HG03039 (cell line): ENCODE measurements at regions not wholly inside any gene's neighbourhood (a gene's known extent, or its start where the extent isn't known, plus 50 kb on each side); places are given as distances from the start of the nearest gene placed in this dataset.
A peak's percentile ranks its signal among the peaks of the same experiment; 100 is the strongest.
"Not testable (repeated sequence)": the region's sequence is repeated elsewhere in the genome, so short reads cannot be mapped to it uniquely, and the experiment has no call there.

Experiments used
- ATAC-seq: cut with Tn5 transposase; IDR thresholded peaks from one replicate; pipeline ENCODE4 v1.9.1; 2021; ENCODE audit warnings: mild to moderate bottlenecking, moderate library complexity; ENCODE audit not compliant: unreplicated experiment

DNA sequence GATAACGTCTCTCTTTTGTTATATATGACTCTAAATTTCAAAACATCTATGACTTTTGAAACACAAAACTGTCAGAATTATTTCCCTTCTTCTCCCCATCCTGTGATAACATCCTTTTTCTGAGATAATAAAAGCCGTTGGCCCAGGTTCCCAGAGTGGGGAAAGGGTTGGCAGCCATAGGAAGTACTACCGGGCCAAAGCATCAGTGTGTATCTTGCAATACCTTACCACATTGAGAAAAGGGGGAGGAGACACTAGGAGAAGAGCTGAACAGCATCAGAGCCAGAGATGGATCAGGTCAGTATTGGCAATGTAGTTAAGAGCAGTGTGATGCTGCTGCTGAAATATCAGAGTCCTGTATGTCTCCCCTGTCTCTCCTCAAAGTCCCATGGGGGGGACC, 210.0 kb upstream of the PROK2 start:
- no peak for ATAC-seq

DNA sequence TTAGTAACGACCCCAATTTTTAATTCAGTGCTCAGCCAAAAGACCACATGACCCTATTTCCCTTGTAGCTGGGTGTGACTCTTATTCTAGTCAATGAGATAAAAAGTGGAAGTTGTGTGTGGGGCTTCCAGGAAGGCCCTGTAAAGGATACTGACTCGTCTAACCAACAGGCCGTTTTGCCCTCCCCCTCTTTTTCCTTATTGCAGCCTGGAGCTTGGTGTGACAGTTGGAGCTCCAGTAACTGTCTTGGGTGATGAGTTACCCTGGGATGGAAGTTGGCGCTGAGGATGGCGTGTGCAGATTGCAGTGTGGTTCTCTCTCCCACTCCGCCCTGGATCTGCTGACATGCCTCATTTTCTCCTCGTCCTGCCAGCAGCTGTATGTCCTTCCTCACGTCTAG, 209.3 kb upstream of the PROK2 start:
- ATAC-seq, result no peak

DNA sequence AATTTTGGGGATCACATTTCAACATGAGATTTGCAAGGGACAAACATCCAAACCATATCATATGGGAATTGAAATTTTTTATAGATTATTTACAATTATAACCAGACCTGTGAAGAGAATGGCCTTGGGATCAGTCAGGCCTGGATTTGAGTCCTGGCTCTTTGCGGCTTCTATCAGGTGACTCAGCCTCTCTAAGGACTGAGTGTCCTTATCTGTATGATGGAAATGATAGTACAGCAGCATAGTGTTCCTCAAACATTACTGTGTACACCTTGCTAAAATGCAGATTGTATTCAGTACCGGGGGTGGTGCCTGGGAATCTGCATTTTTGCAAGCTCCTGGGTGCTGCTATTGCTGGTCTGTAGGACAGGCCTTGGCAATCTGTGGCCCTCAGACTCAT, 206.7 kb upstream of the PROK2 start:
- no peak for ATAC-seq

DNA sequence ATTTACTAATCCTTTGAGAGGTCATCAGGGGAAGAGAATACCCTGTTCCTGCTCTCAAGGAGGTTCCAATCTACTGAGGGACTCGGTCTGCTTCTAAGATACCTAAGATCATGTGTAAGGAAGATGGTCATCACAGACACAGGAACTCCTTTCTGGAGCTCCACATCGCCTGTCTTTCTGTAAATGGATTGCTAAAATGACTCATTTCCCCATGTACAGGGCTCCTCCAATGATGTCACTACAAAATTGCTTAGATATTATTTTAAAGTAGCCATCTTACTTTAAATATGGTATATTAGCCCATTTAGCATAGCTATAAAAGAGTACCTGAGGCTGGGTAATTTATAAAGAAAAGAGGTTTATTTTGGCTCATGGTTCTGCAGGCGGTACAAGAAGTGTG, 206.1 kb upstream of the PROK2 start:
- ATAC-seq, result no peak

DNA sequence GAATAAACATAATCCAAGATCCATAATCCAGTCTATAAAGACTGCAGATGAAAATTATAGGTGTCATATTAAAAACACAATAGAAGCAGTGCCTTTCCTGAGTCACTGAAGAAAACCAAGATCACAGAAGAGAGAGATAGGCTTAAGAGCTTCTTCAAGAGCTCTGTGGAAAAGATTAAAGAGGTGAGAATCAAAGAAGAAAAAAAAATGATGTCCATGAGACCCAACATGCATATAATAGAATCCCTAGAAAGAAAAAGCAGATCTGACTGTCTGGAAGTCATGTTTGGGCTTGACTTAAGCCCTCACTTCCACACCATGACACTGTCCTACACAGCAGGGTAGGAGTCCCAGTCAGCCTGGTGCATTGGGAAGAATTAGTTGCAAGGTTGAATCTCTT, 205.6 kb upstream of the PROK2 start:
- no peak for ATAC-seq

DNA sequence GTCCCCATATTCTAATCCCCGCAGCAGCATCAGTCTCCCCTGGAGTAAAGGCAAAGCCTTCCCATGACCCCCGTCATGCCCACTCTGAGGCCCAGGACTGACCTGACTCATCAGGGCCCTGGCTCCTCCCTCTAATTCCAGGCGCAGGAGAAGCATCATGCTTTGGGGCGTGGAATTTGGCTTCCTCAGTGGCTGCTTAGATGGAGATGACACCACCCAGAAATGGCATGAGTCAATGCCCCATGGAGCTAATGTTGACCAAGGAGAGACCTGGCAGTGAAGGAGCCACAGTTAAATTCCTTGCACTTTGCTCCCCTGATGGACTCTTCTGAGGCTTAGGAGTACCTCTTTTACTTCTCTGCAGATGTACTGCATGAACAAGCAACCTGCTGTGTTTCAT, 204.2 kb upstream of the PROK2 start:
- ATAC-seq, result no peak

DNA sequence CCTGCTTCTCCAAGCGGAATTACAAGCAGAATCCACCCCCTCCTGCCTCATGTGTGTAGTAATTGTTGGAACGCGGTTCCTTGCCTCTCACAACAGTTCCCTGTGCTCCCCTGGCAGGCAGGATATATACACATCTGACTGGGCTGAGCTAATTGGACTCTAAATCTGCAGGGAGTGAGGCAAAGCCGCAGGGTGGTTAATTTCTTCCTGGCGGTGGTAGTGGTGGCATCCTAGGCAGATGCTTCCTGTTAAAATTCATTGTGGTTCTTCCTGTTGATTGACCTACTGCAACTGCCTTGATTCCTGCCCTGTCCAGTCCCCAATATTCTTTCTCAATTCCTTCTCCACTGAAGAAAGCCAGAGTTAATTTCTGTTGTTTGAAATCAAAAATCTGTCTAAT, 202.9 kb upstream of the PROK2 start:
- no peak for ATAC-seq

DNA sequence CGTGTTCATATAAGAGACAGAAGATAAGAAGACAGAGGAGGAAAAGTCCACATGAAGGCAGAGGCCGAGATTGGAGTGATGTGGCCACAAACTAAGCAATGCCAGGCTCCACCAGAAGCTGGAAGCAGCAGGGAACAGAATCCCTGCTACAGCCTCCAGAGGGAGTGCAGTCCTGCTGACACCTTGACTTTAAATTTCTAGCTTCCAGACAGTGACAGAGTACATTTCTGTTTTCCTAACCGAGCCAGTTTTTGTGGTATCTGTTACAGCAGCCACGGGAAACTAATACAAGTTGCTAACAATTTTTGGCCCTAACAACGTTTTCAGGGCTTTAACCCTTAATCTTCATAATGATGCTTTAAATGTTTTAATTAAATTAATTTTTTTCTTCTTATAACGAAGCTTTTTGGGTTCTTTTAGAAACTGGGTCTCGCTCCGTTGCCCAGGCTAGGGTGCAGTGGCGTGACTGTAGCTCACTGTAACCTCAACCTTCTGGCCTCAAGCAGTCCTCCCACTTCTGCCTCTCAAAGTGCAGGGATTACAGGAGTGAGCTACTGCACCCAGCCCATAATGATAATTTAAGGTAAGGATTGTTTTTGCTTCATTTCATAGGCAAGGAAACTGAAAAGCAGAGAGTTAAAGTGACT, 202.3 kb upstream of the PROK2 start:
- ATAC-seq, result no peak

DNA sequence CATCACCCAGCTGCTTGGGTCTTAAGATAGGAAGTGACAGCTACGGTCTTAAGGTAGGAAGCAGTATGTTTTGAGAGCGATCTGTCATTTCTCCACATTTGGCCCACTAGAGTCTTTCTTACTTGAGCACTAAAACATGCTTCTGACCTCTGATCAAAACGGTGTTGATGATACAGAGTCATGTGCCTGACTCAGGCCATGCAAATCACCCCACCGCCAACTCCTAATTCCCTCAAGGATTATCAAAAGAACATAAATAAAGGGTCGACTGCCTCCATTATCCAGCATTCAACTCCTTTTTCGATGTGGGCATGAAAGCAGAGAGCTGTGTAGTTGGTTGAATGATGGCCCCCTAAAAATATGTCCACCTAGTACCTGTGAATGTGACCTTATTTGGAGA, 201.7 kb upstream of the PROK2 start:
- no peak for ATAC-seq

DNA sequence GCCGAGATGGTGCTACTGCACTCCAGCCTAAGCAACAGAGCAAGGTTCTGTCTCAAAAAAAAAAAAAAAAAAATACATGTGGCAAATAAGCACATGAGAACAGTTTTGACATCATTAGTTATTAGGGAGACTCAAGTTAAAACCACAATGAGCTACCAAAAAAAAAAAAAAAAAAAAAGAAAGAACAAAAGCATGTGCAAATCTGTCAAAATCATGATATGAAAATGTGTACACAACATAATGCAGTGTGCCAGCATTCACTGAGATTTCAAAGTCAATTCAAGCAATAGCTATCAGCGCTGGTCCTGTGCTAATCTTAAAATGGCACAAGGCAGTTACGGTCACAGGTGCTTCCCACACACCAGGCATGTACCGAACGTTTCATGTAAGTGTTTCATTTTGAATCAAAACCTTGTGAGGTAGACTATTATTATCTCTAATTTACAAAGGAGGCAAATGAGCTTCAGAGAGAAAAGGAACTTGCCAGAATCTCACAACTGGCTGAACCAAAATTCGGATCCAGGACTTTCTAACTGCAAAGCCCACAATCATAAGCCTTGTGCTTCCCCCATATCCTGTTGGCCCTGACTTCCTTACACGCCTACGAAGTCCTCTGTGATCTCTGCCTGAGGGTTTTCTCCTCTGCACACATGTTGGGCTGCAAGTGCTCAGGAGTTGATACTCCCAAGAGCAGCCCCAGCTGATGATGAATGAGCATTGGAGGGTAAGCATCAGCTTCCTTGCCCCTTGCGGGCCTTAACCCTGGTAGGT, 200.1 kb upstream of the PROK2 start:
- ATAC-seq, result peak; percentile 86

DNA sequence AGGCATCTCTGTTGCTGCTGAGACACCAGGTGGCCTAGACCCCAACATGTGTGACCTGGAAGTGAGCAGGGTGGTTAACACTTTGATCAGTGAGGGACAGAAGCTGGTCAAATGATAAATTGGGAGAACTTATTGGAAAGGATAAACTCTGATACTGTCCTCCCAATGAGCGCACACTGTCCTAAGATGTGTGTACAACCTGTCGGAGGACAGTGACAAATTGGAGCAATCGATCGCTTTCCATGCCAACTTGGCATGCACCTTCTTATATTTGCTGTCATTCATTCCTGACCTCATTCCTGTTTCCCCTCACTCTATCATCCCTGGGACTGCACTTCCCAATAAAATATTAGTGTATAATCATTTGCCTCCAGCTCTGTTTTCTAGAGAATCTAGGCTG, 198.7 kb upstream of the PROK2 start:
- ATAC-seq, result no peak

DNA sequence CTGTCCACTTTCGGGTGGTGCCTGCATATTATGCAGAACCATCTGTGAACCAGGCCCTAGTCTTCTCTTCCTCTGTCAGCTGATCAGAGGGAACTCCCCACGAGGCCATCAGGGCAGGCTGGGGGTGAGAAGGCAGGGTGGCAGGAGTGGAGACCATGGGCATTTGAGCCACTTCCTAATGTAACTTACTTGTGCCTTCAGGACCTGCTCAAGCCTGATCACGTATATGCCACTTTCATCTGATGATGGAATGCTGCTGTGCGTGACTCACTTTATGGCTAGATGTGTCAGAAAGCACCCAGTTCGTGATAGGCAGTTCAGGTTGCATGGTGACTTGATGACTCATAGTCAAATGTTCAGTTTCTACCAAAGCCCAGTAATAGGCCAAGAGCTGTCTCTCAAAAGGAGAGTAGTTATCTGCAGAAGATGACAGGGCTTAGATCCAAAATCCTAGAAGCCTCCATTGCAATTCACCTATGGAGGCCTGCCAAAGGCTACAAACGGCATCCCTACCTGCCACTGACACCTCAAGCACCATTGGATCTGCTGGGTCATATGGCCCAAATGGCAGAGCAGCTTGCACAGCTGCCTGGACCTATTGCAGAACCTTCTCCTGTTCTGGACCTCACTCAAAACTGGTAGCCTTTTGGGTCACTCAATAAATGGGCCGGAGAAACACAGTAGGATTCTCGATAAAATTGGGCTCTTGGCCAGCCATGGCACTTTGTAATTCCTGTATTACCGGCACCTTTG, 197.7 kb upstream of the PROK2 start:
- ATAC-seq, result not testable (repeated sequence)

DNA sequence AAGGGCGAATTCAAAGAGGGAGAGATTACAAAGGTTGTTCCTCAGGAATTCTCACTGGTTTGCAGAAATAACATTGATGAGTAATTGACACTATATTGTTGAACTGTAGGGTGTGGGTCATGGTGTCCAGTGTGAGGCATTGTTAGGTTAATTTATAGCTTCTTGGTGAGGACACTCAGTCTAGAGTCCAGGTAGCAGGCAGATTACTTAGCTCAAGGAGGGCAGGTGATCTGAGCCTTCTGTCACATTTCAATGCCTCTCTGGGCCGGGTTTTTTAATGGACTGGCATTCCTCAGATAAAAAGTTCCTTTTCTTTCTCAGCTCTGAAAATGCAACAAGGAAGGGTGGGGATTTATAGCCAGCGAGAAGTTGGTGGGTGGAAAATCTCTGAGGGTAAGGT, 194.2 kb upstream of the PROK2 start:
- ATAC-seq, result no peak

DNA sequence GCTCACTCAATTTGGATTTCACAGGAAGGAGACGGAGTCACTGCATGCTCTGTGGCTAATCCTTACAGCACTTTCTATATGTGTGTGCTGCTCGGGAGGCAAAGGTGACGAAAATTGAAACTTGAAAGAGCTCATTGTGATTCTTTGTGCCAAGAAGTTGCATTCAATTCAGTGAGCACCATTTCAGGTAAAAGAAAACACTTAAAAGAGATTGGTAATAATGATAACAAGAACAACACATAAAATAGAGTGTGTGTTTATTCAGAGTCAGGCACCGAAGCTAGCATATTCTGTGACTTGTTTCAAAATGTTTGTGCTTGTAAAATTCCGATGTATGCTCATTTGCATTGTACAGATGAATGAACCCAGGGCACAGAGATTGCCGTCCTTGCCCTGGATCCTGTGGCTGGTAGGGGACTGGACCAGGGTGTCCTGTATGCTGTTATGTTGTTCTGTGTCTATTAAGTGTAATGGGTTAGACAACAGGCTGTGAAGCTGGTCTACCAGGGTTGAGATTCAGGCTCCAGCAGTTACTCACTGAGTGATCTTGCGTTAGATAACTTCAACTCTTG, 193.3 kb upstream of the PROK2 start:
- ATAC-seq, result peak; percentile 77

DNA sequence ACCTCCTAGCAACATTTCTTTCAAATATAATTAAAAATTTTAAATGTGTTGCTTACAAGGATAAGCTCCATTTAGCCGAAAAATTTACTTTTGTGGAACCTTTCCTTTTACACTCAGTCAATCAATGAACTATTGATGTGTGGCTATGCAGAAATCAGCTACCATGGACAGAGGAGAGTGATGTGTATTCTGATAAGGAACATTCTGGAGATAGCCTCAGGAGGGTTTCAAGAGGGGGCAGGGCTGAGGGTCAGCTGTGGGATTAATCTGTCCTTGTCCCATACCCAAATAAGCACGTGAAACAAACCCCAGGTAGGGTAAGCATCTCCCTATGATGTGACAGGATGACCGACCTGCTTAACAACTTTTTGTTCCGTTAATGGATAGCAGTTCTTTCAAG, 192.6 kb upstream of the PROK2 start:
- ATAC-seq, result no peak

DNA sequence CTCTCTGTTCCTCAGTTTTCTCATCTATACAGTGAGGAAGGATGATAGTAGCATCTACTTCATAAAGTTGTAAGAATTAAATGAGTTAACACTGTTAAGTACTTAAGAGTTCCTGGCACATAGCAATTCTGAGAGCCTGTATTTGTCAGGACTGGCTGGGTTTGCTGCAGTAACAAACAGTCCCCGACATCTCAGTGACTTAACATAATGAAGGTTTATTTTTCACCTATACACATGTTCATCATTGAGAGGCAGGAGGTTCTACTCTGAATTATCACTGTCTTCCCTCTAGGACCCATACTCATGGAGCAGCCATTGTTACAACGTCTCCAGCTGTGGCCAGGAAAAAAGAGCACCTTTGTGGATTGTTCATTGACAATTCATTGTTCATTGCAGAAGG, 190.6 kb upstream of the PROK2 start:
- ATAC-seq, result no peak

DNA sequence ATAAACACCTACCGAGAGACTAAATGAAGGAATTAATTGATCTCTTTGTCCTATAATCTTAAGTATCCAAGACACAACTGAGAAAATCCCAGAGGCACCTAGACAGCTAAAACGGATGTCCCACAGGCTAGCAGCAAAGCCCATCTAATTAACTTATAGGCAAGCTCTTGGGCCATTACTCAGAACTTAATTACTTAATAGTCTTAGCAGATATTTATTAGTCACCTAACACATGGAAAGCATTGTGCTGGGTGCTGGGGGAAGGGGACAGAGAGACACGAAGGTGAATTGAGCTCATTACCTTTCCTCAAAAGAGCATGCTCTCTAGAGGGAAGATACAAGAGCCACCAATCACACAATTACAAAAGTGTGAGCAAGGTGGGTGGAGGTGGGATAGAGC, 189.8 kb upstream of the PROK2 start:
- ATAC-seq, result no peak

DNA sequence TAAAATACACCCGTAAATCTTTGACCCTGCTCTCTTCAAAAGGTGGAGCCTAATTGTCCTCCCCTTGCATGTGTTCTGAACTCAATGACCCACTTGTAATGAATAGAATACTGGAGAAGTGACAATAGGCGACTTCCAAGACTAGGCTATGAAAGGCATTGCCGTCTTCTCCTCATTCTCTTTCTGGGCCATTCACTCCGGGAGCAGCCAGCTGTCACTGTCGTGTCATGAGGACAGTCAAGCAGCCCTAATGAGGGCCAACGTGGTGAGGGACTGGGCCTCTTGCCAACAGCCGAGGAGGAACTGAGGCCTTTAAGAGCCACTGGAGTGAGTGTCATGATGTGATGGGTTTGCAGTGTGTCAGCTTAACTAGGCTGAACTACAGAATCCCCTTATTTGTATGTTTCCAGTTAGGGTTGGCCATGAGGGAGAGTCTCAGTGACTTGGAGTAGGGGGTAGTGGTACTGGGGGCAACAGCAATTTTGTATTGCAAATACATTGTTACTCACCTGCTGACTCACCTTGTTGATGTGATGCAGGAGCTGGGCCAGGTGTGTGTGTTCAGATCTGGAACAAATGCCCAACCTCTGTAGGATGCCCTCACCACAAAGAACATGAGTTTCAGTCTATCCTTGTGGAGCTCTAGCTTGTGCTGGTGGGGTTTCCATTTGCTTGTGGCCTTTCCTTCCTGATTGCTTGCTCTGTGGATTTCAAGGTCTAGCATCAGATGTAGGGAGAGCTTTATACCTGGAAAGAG, 188.5 kb upstream of the PROK2 start:
- no peak for ATAC-seq

DNA sequence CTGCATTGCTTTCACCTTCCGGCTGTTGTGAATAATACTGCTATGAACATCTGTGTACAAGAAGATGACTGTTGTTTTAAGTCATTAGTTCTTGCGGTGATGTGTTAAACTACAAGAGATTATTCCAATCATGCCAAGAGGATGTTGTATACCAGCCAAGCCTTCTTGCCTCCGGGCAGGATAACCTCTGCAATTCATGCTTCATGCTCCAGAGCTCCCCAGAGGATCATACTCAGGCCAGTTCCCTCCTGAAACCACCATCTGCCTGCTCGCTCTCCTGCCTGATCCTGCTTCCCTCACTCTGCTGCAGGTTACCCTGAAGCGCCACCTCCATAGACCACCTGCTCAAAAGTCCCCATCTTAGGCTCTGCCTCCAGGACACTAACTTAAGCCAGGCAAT, 187.1 kb upstream of the PROK2 start:
- ATAC-seq, result no peak

DNA sequence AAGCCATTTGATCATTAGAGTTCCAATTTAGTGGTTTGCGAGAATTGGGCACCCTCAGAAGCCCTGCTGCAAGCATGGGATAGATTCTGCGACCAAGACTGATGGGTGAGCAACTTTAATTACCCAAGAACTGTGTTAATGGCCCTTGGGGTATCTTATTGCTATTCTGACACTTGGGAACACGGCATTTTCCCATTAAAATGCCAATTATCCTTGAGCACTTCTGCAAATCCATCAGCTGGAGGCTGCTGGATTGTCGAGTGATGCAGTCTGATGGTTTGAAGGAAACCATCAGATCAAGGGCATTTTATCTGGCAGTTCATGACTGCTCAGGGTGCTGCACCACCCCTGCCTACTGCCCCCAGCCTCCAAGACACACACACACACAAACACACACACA, 183.6 kb upstream of the PROK2 start:
- ATAC-seq, result no peak

DNA sequence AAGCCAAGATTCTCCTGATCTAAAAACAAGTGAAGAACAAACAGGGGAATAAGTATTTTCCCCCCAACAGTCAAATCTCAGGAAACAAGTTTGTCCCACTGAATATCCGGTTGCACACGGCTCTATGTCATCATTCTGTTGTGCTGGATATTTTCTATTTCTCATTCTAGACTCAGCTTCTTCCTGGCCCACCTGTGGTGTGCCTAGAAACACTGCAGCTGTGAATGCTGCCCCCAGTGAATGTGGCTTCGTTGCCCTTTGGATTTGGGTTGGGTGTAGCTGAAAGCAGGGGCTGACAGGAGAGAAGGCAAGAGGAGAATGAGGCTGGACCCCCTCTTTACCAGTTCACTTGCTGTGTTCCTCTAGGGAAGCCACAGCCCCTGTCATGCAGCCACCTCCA, 181.2 kb upstream of the PROK2 start:
- ATAC-seq, result no peak
